ENCODE measurements at regions not wholly inside any gene's neighbourhood (a gene's known extent, or its start where the extent isn't known, plus 50 kb on each side); places are given as distances from the start of the nearest gene placed in this dataset.
"Not testable (repeated sequence)": the region's sequence is repeated elsewhere in the genome, so short reads cannot be mapped to it uniquely, and the experiment has no call there.

- DNase-seq (ENCODE audit: low spot score), result no peak
Measured at GRCh38 chr3:95758707-95759106, 1055.7 kb upstream of the EPHA6 start.

- no peak for DNase-seq (ENCODE audit: low spot score)
Measured at GRCh38 chr3:95759614-95760301, 1054.6 kb upstream of the EPHA6 start.

GRCh38 chr3:95775486-95776094 is 1038.8 kb upstream of the EPHA6 start:
- no peak for DNase-seq (ENCODE audit: low spot score)

- no peak for DNase-seq (ENCODE audit: low spot score)
Measured at GRCh38 chr3:95781598-95781997, 1032.8 kb upstream of the EPHA6 start.

GRCh38 chr3:95789111-95789510 is 1025.3 kb upstream of the EPHA6 start:
- DNase-seq (ENCODE audit: low spot score), result no peak

- no peak for DNase-seq (ENCODE audit: low spot score)
Measured at GRCh38 chr3:95797081-95797480, 1017.3 kb upstream of the EPHA6 start.

- DNase-seq (ENCODE audit: low spot score), result no peak
Measured at GRCh38 chr3:95798628-95799027, 1015.8 kb upstream of the EPHA6 start.

GRCh38 chr3:95810462-95810861 is 1003.9 kb upstream of the EPHA6 start:
- DNase-seq (ENCODE audit: low spot score), result no peak

GRCh38 chr3:95813244-95813643 is 1001.1 kb upstream of the EPHA6 start:
- no peak for DNase-seq (ENCODE audit: low spot score)

GRCh38 chr3:95815828-95816227 is 998.6 kb upstream of the EPHA6 start:
- no peak for DNase-seq (ENCODE audit: low spot score)

- DNase-seq (ENCODE audit: low spot score), result no peak
Measured at GRCh38 chr3:95826419-95826818, 988.0 kb upstream of the EPHA6 start.

- no peak for DNase-seq (ENCODE audit: low spot score)
Measured at GRCh38 chr3:95832146-95832545, 982.2 kb upstream of the EPHA6 start.

- DNase-seq (ENCODE audit: low spot score), result not testable (repeated sequence)
Measured at GRCh38 chr3:95860628-95861027, 953.8 kb upstream of the EPHA6 start.

GRCh38 chr3:95883801-95884200 is 930.6 kb upstream of the EPHA6 start:
- DNase-seq (ENCODE audit: low spot score), result no peak

GRCh38 chr3:95886616-95887015 is 927.8 kb upstream of the EPHA6 start:
- no peak for DNase-seq (ENCODE audit: low spot score)

- no peak for DNase-seq (ENCODE audit: low spot score)
Measured at GRCh38 chr3:95887114-95887513, 927.3 kb upstream of the EPHA6 start.

GRCh38 chr3:95894820-95895219 is 919.6 kb upstream of the EPHA6 start:
- no peak for DNase-seq (ENCODE audit: low spot score)

- no peak for DNase-seq (ENCODE audit: low spot score)
Measured at GRCh38 chr3:95899494-95899893, 914.9 kb upstream of the EPHA6 start.

- DNase-seq (ENCODE audit: low spot score), result no peak
Measured at GRCh38 chr3:95899911-95900310, 914.5 kb upstream of the EPHA6 start.

GRCh38 chr3:95901948-95902347 is 912.4 kb upstream of the EPHA6 start:
- no peak for DNase-seq (ENCODE audit: low spot score)

- no peak for DNase-seq (ENCODE audit: low spot score)
Measured at GRCh38 chr3:95905182-95905581, 909.2 kb upstream of the EPHA6 start.

- no peak for DNase-seq (ENCODE audit: low spot score)
Measured at GRCh38 chr3:95911767-95912166, 902.6 kb upstream of the EPHA6 start.

GRCh38 chr3:95923496-95924210 is 890.7 kb upstream of the EPHA6 start:
- peak; percentile 32 for DNase-seq (ENCODE audit: low spot score)
